ENCODE measurements at regions not wholly inside any gene's neighbourhood (a gene's known extent, or its start where the extent isn't known, plus 50 kb on each side); places are given as distances from the start of the nearest gene placed in this dataset.

GRCh38 chr13:47747901-47748300 is 253.2 kb downstream of the SUCLA2 start:
- Histone ChIP-seq H3K27me3 (ENCODE audit: insufficient read depth, low read length) (no peaks in the 10 kb centered on the region), H3K4ac (ENCODE audit: low read depth, low read length) (no peak overlapping the region), H3K14ac (ENCODE audit: insufficient read depth, low read length) (no peak overlapping the region; the same call in 1 of the 2 replicates), H3T11ph (ENCODE audit: low read length) (no peak overlapping the region), H2AFZ (ENCODE audit: low read length) (no peak overlapping the region), H3K9me3 (ENCODE audit: control insufficient read depth, low read depth, low read length) (no peaks in the 10 kb centered on the region), H3K4me1 (ENCODE audit: insufficient read depth, low read length) (0 out of 2 replicates have a peak, but pooled peaks cover 2% of the 10 kb centered on the region), H2BK15ac (ENCODE audit: low read depth, low read length) (no peak overlapping the region), H4K8ac (replicated peaks; ENCODE audit: insufficient read length, low read depth, low read length) (no peak overlapping the region), H3K27ac (ENCODE audit: insufficient read length, low read depth, low read length) (no peak overlapping the region), H4K5ac (ENCODE audit: insufficient read length, low read depth, low read length) (no peak overlapping the region), H2BK20ac (ENCODE audit: low read depth, low read length, poor library complexity, severe bottlenecking) (no peak overlapping the region), H3K79me2 (ENCODE audit: insufficient read depth, low read length) (no peaks in the 10 kb centered on the region), H4K20me1 (ENCODE audit: control insufficient read depth, insufficient read depth, insufficient read length) (no peaks in the 10 kb centered on the region), H2BK5ac (ENCODE audit: insufficient read length, low read length) (no peak overlapping the region), H2BK12ac (ENCODE audit: insufficient read length, low read depth, low read length) (no peak overlapping the region), H3K23me2 (ENCODE audit: insufficient read length, low read depth, low read length, poor library complexity, severe bottlenecking) (no peaks in the 10 kb centered on the region), H3K4me2 (ENCODE audit: insufficient read depth, insufficient read length, low read length) (no peak overlapping the region), H3K18ac (ENCODE audit: insufficient read length, low read depth, low read length) (no peak overlapping the region), H3K23ac (ENCODE audit: insufficient read length, low read depth, low read length) (no peak overlapping the region), H3K56ac (ENCODE audit: insufficient read length, low read depth, low read length) (no peak overlapping the region), H3K79me1 (ENCODE audit: insufficient read depth, low read depth, low read length, poor library complexity, severe bottlenecking) (no peaks in the 10 kb centered on the region), H3K9ac (ENCODE audit: extremely low read depth, insufficient read length, low read length) (no peak overlapping the region), H4K91ac (ENCODE audit: insufficient read length, low read depth, low read length) (no peak overlapping the region), H2BK120ac (ENCODE audit: low read depth, low read length, poor library complexity, severe bottlenecking) (no peak overlapping the region), H2AK5ac (ENCODE audit: insufficient read length, low read length) (no peak overlapping the region)
- TF ChIP-seq CTCF (conservative IDR thresholded peaks at IDR 0.05), result peak; percentile 28; the same call in 2 of the 3 replicates
- Mint-ChIP-seq H3K9me3 (no peaks in the 10 kb centered on the region), H3K36me3 (ENCODE audit: insufficient read depth in 1 of 3, low read depth in 3 of 3) (no peaks in the 10 kb centered on the region), H3K4me3 (no peak overlapping the region), H3K27me3 (ENCODE audit: low read depth) (no peaks in the 10 kb centered on the region; the same call in none of the 2 replicates), H3K4me1 (no peaks in the 10 kb centered on the region; a peak in 1 of 4 replicates), H3K27ac (no peak overlapping the region)
- peak; percentile 31 for DNase-seq
- no CpG with 5 or more reads among the region's 6 CpGs for whole genome bisulfite sequencing (ENCODE audit: extremely low coverage, insufficient read length, low lambda C conversion rate)

Measured in H9 (cell line).